Motor neuron (in vitro differentiated cells): ENCODE measurements at regions not wholly inside any gene's neighbourhood (a gene's known extent, or its start where the extent isn't known, plus 50 kb on each side); places are given as distances from the start of the nearest gene placed in this dataset.

Experiments used
- ATAC-seq, 8 experiments: fragments of 200-7000 bp; cut with Tn5 transposase; replicated peaks in 6 of 8; 2 replicates each; pipeline ENCODE4 v1.8.0; 2021; ENCODE audit warnings: mild to moderate bottlenecking in 8 of 8, moderate library complexity in 8 of 8
- H3K27ac ChIP-seq, 2 donors: fragments of 250-450 bp; sonication (Bioruptor Pico); 2 replicates each; pipeline ENCODE4 v1.9.0; 2021; ENCODE audit warnings: antibody characterized with exemption in 2 of 2, mild to moderate bottlenecking in 2 of 2, moderate library complexity in 1 of 2
- H3K4me1 ChIP-seq, 2 donors: fragments of 250-450 bp; sonication (Bioruptor Pico); replicated peaks in 1 of 2; 2 replicates each; pipeline ENCODE4 v1.6.1; 2021; ENCODE audit warnings: antibody characterized with exemption in 2 of 2, mild to moderate bottlenecking in 2 of 2, moderate library complexity in 1 of 2
- H3K4me3 ChIP-seq, 5 donors: fragments of 250-450 bp; sonication (Bioruptor Pico); 2 replicates each; pipeline ENCODE4 v1.9.0; 2021; ENCODE audit warnings: antibody characterized with exemption in 5 of 5, mild to moderate bottlenecking in 5 of 5, moderate library complexity in 4 of 5
- WGBS, 10 experiments: fragments of 450-650 bp; shearing (Covaris generic); methylation state at CpG; one replicate each; pipeline ENCODE4 v1.0.0; 2022; 5-methylcytosine and 5-hydroxymethylcytosine counted together
- in situ Hi-C, 9 experiments: fragments of 400-800 bp; cut with MboI; loops; one replicate each; pipeline ENCODE4 v1.15.0; 2021; ENCODE audit warnings: low sequenced_read_pairs in 9 of 9, low pct_unique_long_range_greater_than_20kb in 2 of 9; ENCODE audit not compliant: unreplicated experiment in 9 of 9

DNA sequence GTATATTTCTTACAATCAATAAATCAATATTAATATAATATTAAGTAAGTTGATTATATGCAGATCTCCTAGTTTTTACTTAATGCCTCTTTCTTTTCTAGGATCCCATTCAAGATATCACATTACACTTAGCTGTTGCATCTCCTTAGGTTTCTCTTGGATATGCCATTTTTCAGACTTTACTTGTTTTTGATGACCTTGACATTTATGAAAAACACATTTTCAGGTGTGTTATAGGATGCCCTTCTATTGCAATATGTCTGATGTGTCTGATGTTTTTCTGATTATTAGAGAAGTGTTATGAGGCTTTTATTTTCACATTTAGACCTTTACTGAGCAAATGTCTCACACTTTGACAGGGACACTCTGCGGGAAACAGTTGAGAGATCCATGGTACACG, 933.6 kb upstream of the CNTNAP5 start:
- Histone ChIP-seq H3K4me3 (no peak overlapping the region), H3K4me1 (no peaks in the 10 kb centered on the region), H3K27ac (no peak overlapping the region)
- no peak for ATAC-seq
- 55 to 100% (median 95%) methylated on average over 1 to 2 of the region's 2 CpGs; no CpG with 5 or more reads in 4 of the 10 experiments for WGBS, 10 experiments
- in situ Hi-C loops = no loop called here

DNA sequence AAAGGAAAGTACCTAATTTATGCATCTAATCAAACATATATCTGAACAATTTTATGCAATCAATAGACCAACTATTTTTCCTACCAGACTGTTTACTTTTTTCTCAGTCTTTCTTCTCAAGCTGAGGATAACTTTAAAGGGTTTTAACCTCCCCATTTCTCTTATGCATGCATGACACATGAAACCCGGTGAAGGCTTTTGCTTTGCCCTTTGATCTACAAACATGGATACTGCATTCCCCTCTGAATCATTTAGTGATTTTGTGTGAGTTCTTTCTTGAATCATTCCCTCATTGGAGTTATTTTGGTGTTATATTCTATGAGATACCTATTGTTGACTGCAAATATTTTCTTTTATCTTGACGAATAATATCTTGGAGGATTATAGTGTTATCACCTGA, 931.9 kb upstream of the CNTNAP5 start:
- Histone ChIP-seq H3K4me3 (no peak overlapping the region), H3K4me1 (no peaks in the 10 kb centered on the region), H3K27ac (no peak overlapping the region)
- in situ Hi-C loops = no loop called here
- 0 to 100% (median 62%) methylated on average over 1 to 2 of the region's 2 CpGs for WGBS, 10 experiments
- ATAC-seq = no peak

DNA sequence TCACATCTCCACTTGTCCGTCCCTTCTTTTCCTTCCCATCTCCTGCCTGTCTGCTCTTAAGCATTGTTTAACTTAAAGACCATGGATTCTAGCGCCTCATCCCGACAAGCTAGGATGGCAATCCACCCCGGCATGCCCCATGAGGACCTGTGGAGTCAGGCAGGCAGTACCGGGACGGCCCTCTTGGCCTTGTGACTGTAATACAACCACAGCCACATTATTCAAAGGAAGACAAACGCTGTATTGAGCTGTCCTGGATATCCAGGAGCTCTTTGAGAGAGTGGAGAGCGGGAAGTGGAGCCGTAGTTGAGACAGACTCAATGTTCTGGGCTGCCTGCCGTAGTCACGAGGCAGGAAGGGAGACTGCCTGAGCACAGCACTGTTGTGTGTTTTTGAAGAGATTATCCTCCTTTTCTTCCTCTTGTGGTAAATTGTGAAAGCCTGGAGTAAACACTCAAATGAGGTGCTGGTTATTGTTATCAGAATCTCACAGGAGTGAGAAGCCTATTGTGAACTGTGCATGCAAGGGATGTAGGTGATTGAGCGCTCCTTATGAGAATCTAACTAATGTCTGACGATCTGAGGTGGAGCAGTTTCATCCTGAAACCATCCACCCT, 929.8 kb upstream of the CNTNAP5 start:
- Histone ChIP-seq H3K4me3 (no peak overlapping the region), H3K27ac (no peak overlapping the region), H3K4me1 (no peaks in the 10 kb centered on the region)
- ATAC-seq = no peak
- WGBS, 10 experiments = 0 to 100% (median 80%) methylated on average over 2 to 10 of the region's 13 CpGs; no CpG with 5 or more reads in 1 of the 10 experiments
- in situ Hi-C loops = no loop called here

DNA sequence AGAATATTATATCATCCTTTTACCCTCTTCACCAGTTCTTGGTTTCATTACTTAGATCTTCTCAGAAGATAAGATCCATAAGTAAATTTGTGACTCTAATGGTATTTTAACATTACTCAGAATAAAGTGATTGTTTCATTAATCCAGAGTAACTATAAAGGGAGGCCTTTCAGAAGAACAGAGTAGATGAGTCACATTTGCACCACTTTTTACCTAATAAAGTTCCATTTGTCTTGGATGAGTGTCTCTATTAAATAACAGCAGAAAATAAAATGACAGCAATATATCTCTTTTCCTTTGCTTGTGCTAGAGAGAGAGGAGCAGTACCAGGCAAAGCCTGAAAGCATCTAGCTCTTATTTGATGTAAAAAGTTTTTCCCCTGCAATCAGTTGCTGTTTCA, 926.5 kb upstream of the CNTNAP5 start:
- ATAC-seq = peak in 3 of 8 experiments; percentile 36 to 66 (median 41)
- Histone ChIP-seq H3K27ac (no peak overlapping the region), H3K4me1 (no peaks in the 10 kb centered on the region), H3K4me3 (no peak overlapping the region)
- in situ Hi-C loops = no loop called here

- H3K4me3 ChIP-seq = no peak overlapping the region
- H3K27ac ChIP-seq = no peak overlapping the region
- H3K4me1 ChIP-seq = no peaks in the 10 kb centered on the region
- WGBS, 10 experiments = 0 to 100% (median 65%) methylated on average over 1 to 2 of the region's 2 CpGs
- no peak for ATAC-seq
- in situ Hi-C loops = no loop called here
Observed at GRCh38 chr2:123101434-123101833, 923.7 kb upstream of the CNTNAP5 start.

DNA sequence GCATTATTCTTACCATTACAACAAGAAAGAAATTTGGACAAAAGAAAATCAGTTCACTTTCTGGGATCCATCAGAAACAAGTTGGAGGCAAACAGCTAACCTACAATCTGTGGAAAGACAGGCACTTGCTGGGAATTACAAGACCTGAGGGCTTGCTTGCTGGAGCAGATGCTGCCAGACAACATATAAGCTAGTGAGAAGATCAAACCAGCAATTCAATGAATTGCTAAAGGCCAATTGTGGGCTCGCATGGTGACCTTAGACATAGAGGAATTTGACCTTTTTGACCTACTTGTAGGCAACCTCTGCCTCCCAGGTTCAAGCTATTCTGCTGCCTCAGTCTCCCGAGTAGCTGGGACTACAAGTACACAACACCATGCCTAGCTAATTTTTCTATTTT, 921.2 kb upstream of the CNTNAP5 start:
- H3K27ac ChIP-seq = no peak overlapping the region
- no peak for ATAC-seq
- 0 to 100% (median 92%) methylated on average over 1 to 2 of the region's 2 CpGs; no CpG with 5 or more reads in 5 of the 10 experiments for WGBS, 10 experiments
- no peak overlapping the region for H3K4me3 ChIP-seq
- no peaks in the 10 kb centered on the region for H3K4me1 ChIP-seq
- in situ Hi-C loops = no loop called here

GRCh38 chr2:123116595-123116994, 908.5 kb upstream of the CNTNAP5 start:
- Histone ChIP-seq H3K27ac (no peak overlapping the region), H3K4me1 (no peaks in the 10 kb centered on the region), H3K4me3 (no peak overlapping the region)
- 14 to 97% (median 76%) methylated on average over 2 to 3 of the region's 3 CpGs for WGBS, 10 experiments
- no peak for ATAC-seq
- in situ Hi-C loops = no loop called here

GRCh38 chr2:123127236-123127635, 897.9 kb upstream of the CNTNAP5 start:
- Histone ChIP-seq H3K4me3 (no peak overlapping the region), H3K27ac (no peak overlapping the region), H3K4me1 (no peaks in the 10 kb centered on the region)
- ATAC-seq = no peak
- WGBS, 10 experiments = 0 to 100% (median 50%) methylated on average over 1 to 3 of the region's 3 CpGs; no CpG with 5 or more reads in 2 of the 10 experiments
- in situ Hi-C loops = no loop called here

DNA sequence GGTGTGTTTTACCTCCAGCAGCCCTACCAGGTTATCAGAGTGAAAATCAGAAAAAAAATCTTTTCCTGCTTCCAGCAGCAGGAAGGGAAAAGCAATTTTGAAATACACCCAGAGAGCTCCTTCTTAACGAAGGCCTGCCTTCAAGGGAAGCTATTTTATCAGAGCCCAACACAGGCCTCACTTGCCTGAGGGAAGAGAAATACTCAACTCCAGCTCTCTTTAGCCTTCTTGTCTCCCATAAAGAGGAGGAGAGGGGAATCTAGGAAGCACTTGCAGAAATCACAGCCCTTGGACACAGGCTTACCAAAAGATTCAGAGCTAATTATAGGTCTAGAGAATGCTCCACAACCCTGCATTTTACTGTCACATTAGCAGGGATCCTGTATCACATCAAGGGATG, 896.1 kb upstream of the CNTNAP5 start:
- in situ Hi-C loops = no loop called here
- H3K4me1 ChIP-seq = no peaks in the 10 kb centered on the region
- no peak for ATAC-seq
- H3K4me3 ChIP-seq = no peak overlapping the region
- no peak overlapping the region for H3K27ac ChIP-seq
- WGBS, 10 experiments = 0 to 100% (median 42%) methylated on average over 1 of the region's 1 CpG; no CpG with 5 or more reads in 2 of the 10 experiments

DNA sequence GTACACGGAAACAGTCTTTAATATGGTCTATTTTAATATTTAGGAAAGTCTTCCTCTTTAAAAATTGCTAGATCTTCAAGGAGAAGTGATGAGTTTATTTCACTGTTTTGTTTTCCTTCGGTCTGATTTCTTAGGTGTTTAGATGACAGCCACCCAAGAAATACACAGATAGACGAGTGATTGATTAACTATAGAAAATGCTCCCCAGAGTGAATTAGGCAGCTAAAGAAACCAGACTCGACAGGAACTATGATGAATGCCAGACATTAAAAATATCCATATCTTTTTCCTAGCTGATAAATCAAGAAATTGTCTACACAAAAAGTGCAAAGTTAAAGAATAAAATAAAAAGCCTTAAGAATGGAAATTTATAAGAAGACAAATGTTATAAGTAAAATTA, 888.7 kb upstream of the CNTNAP5 start:
- in situ Hi-C loops = no loop called here

GRCh38 chr2:123144082-123144481, 881.0 kb upstream of the CNTNAP5 start:
- ATAC-seq = peak in 1 of 8 experiments; percentile 31
- Histone ChIP-seq H3K27ac (no peak overlapping the region), H3K4me1 (no peaks in the 10 kb centered on the region), H3K4me3 (no peak overlapping the region)
- in situ Hi-C loops = no loop called here
- WGBS, 10 experiments = 14 to 100% (median 80%) methylated on average over 1 of the region's 1 CpG; no CpG with 5 or more reads in 4 of the 10 experiments

More for the DNA sequence above, 888.7 kb upstream of the CNTNAP5 start:
- Histone ChIP-seq H3K4me1 (peaks cover 0 to 11% of the 10 kb centered on the region in 2 donors), H3K4me3 (no peak overlapping the region), H3K27ac (no peak overlapping the region)
- peak in 3 of 8 experiments; percentile 34 to 67 (median 63) for ATAC-seq
- 3 to 100% (median 71%) methylated on average over 1 to 4 of the region's 4 CpGs for WGBS, 10 experiments

DNA sequence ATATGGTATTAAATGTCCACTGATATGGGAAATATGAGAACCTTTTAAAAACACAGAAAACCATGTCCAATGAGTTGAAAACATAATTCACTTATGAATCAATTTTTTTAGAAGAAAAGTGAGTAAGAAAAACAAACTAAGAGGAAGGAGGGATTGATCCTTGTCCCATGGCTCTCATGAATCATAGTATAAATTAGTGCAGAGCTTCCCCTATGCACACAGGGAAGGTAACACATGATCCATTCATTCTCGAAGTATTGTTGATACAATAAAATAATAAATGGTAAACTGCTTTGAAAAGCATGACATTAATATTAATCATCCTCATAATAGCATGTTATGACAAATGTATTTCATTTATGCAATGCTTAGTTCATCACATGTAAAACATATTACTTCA, 872.0 kb upstream of the CNTNAP5 start:
- Histone ChIP-seq H3K4me3 (no peak overlapping the region), H3K4me1 (peaks cover 0 to 12% of the 10 kb centered on the region in 2 donors), H3K27ac (no peak overlapping the region)
- no peak for ATAC-seq
- in situ Hi-C loops = no loop called here
- 0 to 89% (median 60%) methylated on average over 1 of the region's 1 CpG; no CpG with 5 or more reads in 1 of the 10 experiments for WGBS, 10 experiments

DNA sequence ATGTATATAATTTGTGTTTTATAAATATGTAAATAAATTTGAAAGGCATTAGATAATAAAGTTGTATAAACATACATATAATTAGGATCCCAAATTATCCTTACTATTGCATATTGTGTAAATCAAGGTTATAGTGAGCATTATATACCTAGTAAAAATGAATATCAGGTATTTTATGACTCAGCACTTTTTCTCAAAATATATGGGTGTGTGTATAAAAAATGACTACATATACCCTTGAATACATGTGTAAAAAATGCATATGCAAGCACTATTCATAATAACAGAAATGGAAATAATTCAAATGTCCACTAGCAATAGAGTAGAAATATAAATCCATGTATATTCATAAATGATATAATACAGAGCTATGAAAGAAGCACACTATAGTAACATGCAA, 870.9 kb upstream of the CNTNAP5 start:
- Histone ChIP-seq H3K4me1 (peaks cover 0 to 12% of the 10 kb centered on the region in 2 donors), H3K4me3 (no peak overlapping the region), H3K27ac (no peak overlapping the region)
- in situ Hi-C loops = no loop called here
- no peak for ATAC-seq

GRCh38 chr2:123157016-123157415, 868.1 kb upstream of the CNTNAP5 start:
- WGBS, 10 experiments = 0 to 100% (median 75%) methylated on average over 1 to 3 of the region's 3 CpGs; no CpG with 5 or more reads in 1 of the 10 experiments
- in situ Hi-C loops = no loop called here
- ATAC-seq = no peak
- peaks cover 0 to 12% of the 10 kb centered on the region in 2 donors for H3K4me1 ChIP-seq
- H3K27ac ChIP-seq = no peak overlapping the region
- H3K4me3 ChIP-seq = no peak overlapping the region
